H9 (cell line): ENCODE measurements at regions not wholly inside any gene's neighbourhood (a gene's known extent, or its start where the extent isn't known, plus 50 kb on each side); places are given as distances from the start of the nearest gene placed in this dataset.

Source experiments
- DNase-seq: peaks from one replicate; pipeline ENCODE4 v3.0.0-alpha.2; 2017
- H2AFZ ChIP-seq: one replicate; pipeline ENCODE4 v1.6.1; 2013; ENCODE audit warnings: mild to moderate bottlenecking, low read length, control low read depth, moderate library complexity
- H2AK5ac ChIP-seq: 2 replicates; pipeline ENCODE4 v1.6.1; 2013; ENCODE audit warnings: low read length, control low read depth, mixed read lengths; ENCODE audit not compliant: insufficient read length
- H2BK120ac ChIP-seq: one replicate; pipeline ENCODE4 v1.6.1; 2013; ENCODE audit warnings: low read depth, mild to moderate bottlenecking, low read length, control low read depth, inconsistent platforms; ENCODE audit not compliant: poor library complexity, severe bottlenecking
- H2BK12ac ChIP-seq: 2 replicates; pipeline ENCODE4 v1.6.1; 2013; ENCODE audit warnings: low read length, control low read depth, mixed read lengths, low read depth; ENCODE audit not compliant: insufficient read length
- H2BK15ac ChIP-seq: 2 replicates; pipeline ENCODE4 v1.6.1; 2013; ENCODE audit warnings: low read depth, low read length, control low read depth
- H2BK20ac ChIP-seq: one replicate; pipeline ENCODE4 v1.6.1; 2013; ENCODE audit warnings: low read depth, mild to moderate bottlenecking, low read length, control low read depth, inconsistent platforms; ENCODE audit not compliant: poor library complexity, severe bottlenecking
- H2BK5ac ChIP-seq: 2 replicates; pipeline ENCODE4 v1.6.1; 2013; ENCODE audit warnings: low read length, control low read depth, mixed read lengths; ENCODE audit not compliant: insufficient read length
- H3K14ac ChIP-seq: 2 replicates; pipeline ENCODE4 v1.6.1; 2013; ENCODE audit warnings: low read length, control low read depth; ENCODE audit not compliant: insufficient read depth
- H3K18ac ChIP-seq: 2 replicates; pipeline ENCODE4 v1.6.1; 2013; ENCODE audit warnings: low read depth, mild to moderate bottlenecking, mixed read lengths, low read length, control low read depth; ENCODE audit not compliant: insufficient read length
- H3K23ac ChIP-seq: 2 replicates; pipeline ENCODE4 v1.6.1; 2013; ENCODE audit warnings: low read length, control low read depth, mixed read lengths, low read depth; ENCODE audit not compliant: insufficient read length
- H3K23me2 ChIP-seq: 2 replicates; pipeline ENCODE4 v1.6.1; 2013; ENCODE audit warnings: low read depth, mild to moderate bottlenecking, mixed read lengths, low read length, control low read depth; ENCODE audit not compliant: insufficient read length, poor library complexity, severe bottlenecking
- H3K27ac ChIP-seq: 2 replicates; pipeline ENCODE4 v1.5.1; 2013; ENCODE audit warnings: low read length, control low read depth, mixed read lengths, low read depth; ENCODE audit not compliant: insufficient read length
- H3K27me3 ChIP-seq: 2 replicates; pipeline ENCODE4 v1.6.1; 2013; ENCODE audit warnings: low read length, control low read depth, inconsistent platforms; ENCODE audit not compliant: insufficient read depth
- H3K4ac ChIP-seq: 2 replicates; pipeline ENCODE4 v1.6.1; 2013; ENCODE audit warnings: low read depth, mild to moderate bottlenecking, control low read depth, inconsistent platforms, low read length, moderate library complexity
- H3K4me1 ChIP-seq: 2 replicates; pipeline ENCODE4 v1.6.1; 2013; ENCODE audit warnings: low read length, control low read depth, inconsistent platforms; ENCODE audit not compliant: insufficient read depth
- H3K4me2 ChIP-seq: 2 replicates; pipeline ENCODE4 v1.6.1; 2013; ENCODE audit warnings: low read length, control low read depth, mixed read lengths; ENCODE audit not compliant: insufficient read length, insufficient read depth
- H3K56ac ChIP-seq: 2 replicates; pipeline ENCODE4 v1.6.1; 2013; ENCODE audit warnings: low read depth, mild to moderate bottlenecking, mixed read lengths, low read length, control low read depth; ENCODE audit not compliant: insufficient read length
- H3K79me1 ChIP-seq: 2 replicates; pipeline ENCODE4 v1.6.1; 2013; ENCODE audit warnings: low read depth, mild to moderate bottlenecking, moderate library complexity, low read length, control low read depth, inconsistent platforms; ENCODE audit not compliant: insufficient read depth, poor library complexity, severe bottlenecking
- H3K79me2 ChIP-seq: 2 replicates; pipeline ENCODE4 v1.6.1; 2013; ENCODE audit warnings: low read length, control low read depth, inconsistent platforms; ENCODE audit not compliant: insufficient read depth
- H3K9ac ChIP-seq: 2 replicates; pipeline ENCODE4 v1.6.1; 2013; ENCODE audit warnings: low read length, control low read depth, mixed read lengths; ENCODE audit not compliant: insufficient read length; ENCODE audit errors: extremely low read depth
- H3K9me3 ChIP-seq: one replicate; pipeline ENCODE4 v1.6.1; 2013; ENCODE audit warnings: low read depth, low read length, inconsistent platforms; ENCODE audit not compliant: control insufficient read depth
- H3T11ph ChIP-seq: one replicate; pipeline ENCODE4 v1.6.1; 2013; ENCODE audit warnings: mild to moderate bottlenecking, low read length, control low read depth, inconsistent platforms
- H4K20me1 ChIP-seq: one replicate; pipeline ENCODE4 v1.6.1; 2013; ENCODE audit not compliant: control insufficient read depth, insufficient read length, insufficient read depth
- H4K5ac ChIP-seq: 2 replicates; pipeline ENCODE4 v1.6.1; 2013; ENCODE audit warnings: low read depth, mild to moderate bottlenecking, mixed read lengths, low read length, control low read depth; ENCODE audit not compliant: insufficient read length
- H4K8ac ChIP-seq: replicated peaks from 2 replicates; pipeline ENCODE4 v1.6.1; 2013; ENCODE audit warnings: low read length, control low read depth, mixed read lengths, low read depth; ENCODE audit not compliant: insufficient read length
- H4K91ac ChIP-seq: 2 replicates; pipeline ENCODE4 v1.6.1; 2013; ENCODE audit warnings: low read depth, mild to moderate bottlenecking, moderate library complexity, mixed read lengths, low read length, control low read depth; ENCODE audit not compliant: insufficient read length
- H3K27ac Mint-ChIP-seq, 3 experiments: 2 replicates in 2 of 3; 3 replicates in 1 of 3; pipeline ENCODE4 v1.8.0; 2020 to 2021; ENCODE audit warnings: mixed read lengths in 3 of 3, mild to moderate bottlenecking in 1 of 3, moderate library complexity in 1 of 3
- H3K27me3 Mint-ChIP-seq: 2 replicates; pipeline ENCODE4 v1.8.0; 2021; ENCODE audit warnings: low read depth, mild to moderate bottlenecking, moderate library complexity, mixed read lengths
- H3K36me3 Mint-ChIP-seq, 3 experiments: 2 replicates in 2 of 3; 3 replicates in 1 of 3; pipeline ENCODE4 v1.8.0; 2020 to 2021; ENCODE audit warnings: low read depth in 3 of 3, mixed read lengths in 3 of 3; ENCODE audit not compliant: insufficient read depth in 1 of 3
- H3K4me1 Mint-ChIP-seq, 2 experiments: 2 replicates each; pipeline ENCODE4 v1.8.0; 2020; ENCODE audit warnings: mixed read lengths in 2 of 2
- H3K4me3 Mint-ChIP-seq, 2 experiments: 2 replicates in 1 of 2; 3 replicates in 1 of 2; pipeline ENCODE4 v1.8.0; 2020 to 2021; ENCODE audit warnings: mild to moderate bottlenecking in 2 of 2, mixed read lengths in 2 of 2, moderate library complexity in 1 of 2
- H3K9me3 Mint-ChIP-seq, 2 experiments: 2 replicates in 1 of 2; 3 replicates in 1 of 2; pipeline ENCODE4 v1.8.0; 2020; ENCODE audit warnings: mild to moderate bottlenecking in 2 of 2, mixed read lengths in 2 of 2, moderate library complexity in 1 of 2
- CTCF ChIP-seq: fragments of 200-600 bp; sonication (generic); conservative IDR thresholded peaks from 3 replicates; pipeline ENCODE4 v1.8.0; 2021; ENCODE audit warnings: antibody characterized with exemption, mild to moderate bottlenecking
- WGBS: extraction: QIAGEN DNeasy Blood & Tissue Kit; methylation state at CpG from one replicate; pipeline ENCODE4 v1.1.7; 2013; ENCODE audit warnings: missing lambda C conversion rate, low lambda C conversion rate, mixed read lengths; ENCODE audit not compliant: insufficient read length; ENCODE audit errors: extremely low coverage; 5-methylcytosine and 5-hydroxymethylcytosine counted together

GRCh38 chr15:25939122-25939521 lies 76.0 kb upstream of the ATP10A start:
- Histone ChIP-seq H3K4me2 (no peak overlapping the region), H3K9me3 (no peaks in the 10 kb centered on the region), H2BK5ac (no peak overlapping the region), H2BK15ac (no peak overlapping the region), H2BK12ac (no peak overlapping the region), H2AFZ (no peak overlapping the region), H3K79me1 (no peaks in the 10 kb centered on the region), H4K20me1 (no peaks in the 10 kb centered on the region), H3K27me3 (no peaks in the 10 kb centered on the region), H4K5ac (no peak overlapping the region), H3K4me1 (no peaks in the 10 kb centered on the region; the same call in 1 of the 2 replicates), H3K14ac (no peak overlapping the region), H3K27ac (no peak overlapping the region), H2BK120ac (no peak overlapping the region), H3K56ac (no peak overlapping the region), H3K79me2 (no peaks in the 10 kb centered on the region), H4K91ac (no peak overlapping the region), H3K9ac (no peak overlapping the region), H2AK5ac (no peak overlapping the region), H3K23ac (no peak overlapping the region), H3T11ph (no peak overlapping the region), H4K8ac (no peak overlapping the region), H3K18ac (no peak overlapping the region), H3K23me2 (no peaks in the 10 kb centered on the region), H2BK20ac (no peak overlapping the region), H3K4ac (no peak overlapping the region)
- H3K27me3 Mint-ChIP-seq, result no peaks in the 10 kb centered on the region; the same call in 1 of the 2 replicates
- DNase-seq, result no peak
- no CpG with 5 or more reads among the region's 4 CpGs for WGBS
- H3K4me1 Mint-ChIP-seq, result peaks cover 2 to 4% of the 10 kb centered on the region in 2 experiments; a peak in 3 of 4 replicates
- peaks cover 0 to 2% (median 0%) of the 10 kb centered on the region in 3 experiments; a peak in 1 of 7 replicates for H3K36me3 Mint-ChIP-seq
- H3K9me3 Mint-ChIP-seq, result peaks cover 0 to 2% of the 10 kb centered on the region in 2 experiments; a peak in 2 of 5 replicates
- H3K27ac Mint-ChIP-seq, result no peak overlapping the region
- no peak overlapping the region for H3K4me3 Mint-ChIP-seq
- no peak for TF ChIP-seq CTCF
